ENCODE measurements at regions not wholly inside any gene's neighbourhood (a gene's known extent, or its start where the extent isn't known, plus 50 kb on each side); places are given as distances from the start of the nearest gene placed in this dataset.

DNA sequence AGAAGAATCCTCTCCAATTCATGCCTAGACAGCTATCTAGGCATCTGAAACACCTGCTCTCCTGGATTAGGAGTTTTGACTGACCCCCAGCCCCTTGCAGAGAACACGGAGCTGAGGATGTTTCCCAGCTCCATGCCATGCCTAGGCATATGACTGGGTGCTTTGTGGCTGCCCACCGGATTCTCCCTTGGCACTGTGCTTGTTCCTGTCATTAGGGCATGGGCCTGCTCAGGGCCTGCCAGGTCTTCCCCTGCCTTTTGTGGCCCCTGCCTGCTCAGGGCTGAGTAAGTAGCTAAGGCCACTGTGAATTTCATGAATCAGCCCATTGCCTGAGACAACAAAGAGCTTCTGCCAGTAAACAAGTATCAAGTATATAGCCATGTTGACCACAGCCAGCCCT, 867.4 kb downstream of the TECRL start:
- peaks cover 5% of the 10 kb centered on the region for H3K9me3 ChIP-seq (ENCODE audit: control insufficient read depth, low read depth, low read length)
- H3K4me1 ChIP-seq (ENCODE audit: control insufficient read depth, low read depth, low read length), result no peaks in the 10 kb centered on the region
- no peak overlapping the region for H3K4me3 ChIP-seq (ENCODE audit: low read length)
- no peaks in the 10 kb centered on the region for H3K27me3 ChIP-seq (ENCODE audit: control insufficient read depth, insufficient read depth, low read length)
- no peaks in the 10 kb centered on the region for H3K36me3 ChIP-seq (ENCODE audit: control insufficient read depth, low read depth, low read length)
- no peak overlapping the region for H3K9ac ChIP-seq (ENCODE audit: low read length)
- H3K27ac ChIP-seq (ENCODE audit: low read length), result no peak overlapping the region

DNA sequence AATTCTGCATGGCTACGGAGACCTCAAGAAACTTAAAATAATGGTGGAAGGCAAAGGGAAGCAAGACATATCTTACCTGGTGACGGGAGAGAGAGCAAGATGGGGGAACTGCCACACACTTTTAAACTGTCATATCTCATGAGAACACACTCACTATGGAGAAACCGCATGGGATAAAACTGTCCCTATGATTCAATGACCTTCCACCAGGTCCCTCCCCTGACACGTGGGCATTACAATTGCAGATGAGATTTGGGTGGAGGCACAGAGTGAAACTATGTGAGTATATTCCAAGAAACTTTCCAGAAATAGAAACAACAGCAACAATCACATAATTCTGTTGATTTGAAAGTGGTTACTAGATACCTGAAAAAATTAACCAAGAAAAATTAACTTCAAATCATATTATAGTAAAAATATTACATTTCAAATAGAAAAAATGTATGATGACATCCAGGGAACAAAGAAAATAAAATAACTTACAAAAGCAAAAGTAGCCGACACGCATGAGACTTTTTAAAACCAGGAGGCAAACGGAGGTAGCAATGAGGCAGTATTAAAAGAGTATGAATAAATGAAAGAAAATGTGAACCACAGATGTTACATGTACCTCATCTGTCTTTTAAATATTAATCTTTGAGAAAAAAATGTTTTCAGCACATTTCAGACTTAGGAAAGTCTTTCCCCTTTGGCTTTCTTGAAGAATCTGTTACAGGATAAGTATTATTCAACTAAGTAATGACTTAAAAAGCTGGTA, 879.5 kb downstream of the TECRL start:
- no peaks in the 10 kb centered on the region for H3K27me3 ChIP-seq (ENCODE audit: control insufficient read depth, insufficient read depth, low read length)
- H3K27ac ChIP-seq (ENCODE audit: low read length), result no peak overlapping the region
- no peaks in the 10 kb centered on the region for H3K4me1 ChIP-seq (ENCODE audit: control insufficient read depth, low read depth, low read length)
- no peak overlapping the region for H3K4me3 ChIP-seq (ENCODE audit: low read length)
- no peaks in the 10 kb centered on the region for H3K9me3 ChIP-seq (ENCODE audit: control insufficient read depth, low read depth, low read length)
- no peak overlapping the region for H3K9ac ChIP-seq (ENCODE audit: low read length)
- no peaks in the 10 kb centered on the region for H3K36me3 ChIP-seq (ENCODE audit: control insufficient read depth, low read depth, low read length)

DNA sequence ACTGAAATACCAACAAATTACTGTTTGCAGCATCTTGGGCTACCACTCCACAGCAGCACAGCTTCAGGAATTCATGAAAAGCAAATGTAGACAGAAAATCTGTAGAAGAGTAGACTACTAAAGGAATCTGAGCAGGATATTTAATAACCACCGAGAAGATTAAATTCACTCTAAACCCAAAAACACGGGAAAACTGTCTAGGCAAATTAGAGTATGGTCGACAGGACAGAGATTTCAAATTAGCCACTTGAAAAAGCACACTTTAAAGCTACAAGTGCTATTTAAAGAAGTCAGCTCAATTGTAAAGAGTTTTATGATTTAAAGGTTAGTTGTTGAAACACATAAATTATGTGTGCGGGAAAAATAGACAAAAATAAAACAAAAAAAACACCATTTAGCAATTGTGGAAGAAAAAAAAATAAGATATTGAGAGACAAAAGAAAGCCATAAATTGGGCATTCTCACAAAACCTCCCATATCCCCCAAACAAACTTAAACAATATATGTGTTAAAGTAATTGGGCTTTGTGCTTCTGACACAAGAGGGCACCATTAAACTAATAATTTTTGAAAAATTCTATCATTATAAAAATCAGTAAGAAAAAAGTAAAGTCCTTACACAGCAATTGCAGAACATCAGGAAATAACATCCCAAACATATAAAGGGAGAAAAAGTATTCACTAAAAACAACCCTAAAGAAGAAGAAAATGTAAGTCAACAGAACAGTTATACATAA, 880.8 kb downstream of the TECRL start:
- Histone ChIP-seq H3K36me3 (ENCODE audit: control insufficient read depth, low read depth, low read length) (no peaks in the 10 kb centered on the region), H3K9ac (ENCODE audit: low read length) (no peak overlapping the region), H3K9me3 (ENCODE audit: control insufficient read depth, low read depth, low read length) (no peaks in the 10 kb centered on the region), H3K4me1 (ENCODE audit: control insufficient read depth, low read depth, low read length) (no peaks in the 10 kb centered on the region), H3K27me3 (ENCODE audit: control insufficient read depth, insufficient read depth, low read length) (no peaks in the 10 kb centered on the region), H3K27ac (ENCODE audit: low read length) (no peak overlapping the region), H3K4me3 (ENCODE audit: low read length) (no peak overlapping the region)

DNA sequence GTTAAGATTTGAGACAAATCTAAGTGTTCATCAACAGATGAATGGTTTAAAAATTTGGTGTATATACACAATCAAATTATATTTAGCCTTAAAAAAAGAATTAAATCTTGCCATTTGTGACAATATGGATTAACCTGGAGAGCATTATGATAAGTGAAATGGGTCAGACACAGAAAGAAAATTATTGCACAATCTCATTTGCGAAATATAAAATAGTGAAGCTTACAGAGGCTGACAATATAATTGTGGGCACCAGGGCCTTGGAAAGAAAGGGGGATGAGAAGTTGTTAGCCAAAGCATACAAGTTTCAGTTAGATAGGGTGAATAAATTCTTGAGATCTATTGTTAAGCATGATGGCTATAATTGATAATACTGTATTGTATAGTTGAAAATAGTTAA, 883.0 kb downstream of the TECRL start:
- Histone ChIP-seq H3K9me3 (ENCODE audit: control insufficient read depth, low read depth, low read length) (peaks cover 11% of the 10 kb centered on the region), H3K4me1 (ENCODE audit: control insufficient read depth, low read depth, low read length) (no peaks in the 10 kb centered on the region), H3K27ac (ENCODE audit: low read length) (no peak overlapping the region)

GRCh38 chr4:63524764-63525163, 884.5 kb downstream of the TECRL start:
- Histone ChIP-seq H3K4me1 (ENCODE audit: control insufficient read depth, low read depth, low read length) (no peaks in the 10 kb centered on the region), H3K9me3 (ENCODE audit: control insufficient read depth, low read depth, low read length) (peaks cover 21% of the 10 kb centered on the region), H3K27ac (ENCODE audit: low read length) (no peak overlapping the region), H3K4me3 (ENCODE audit: low read length) (no peak overlapping the region), H3K27me3 (ENCODE audit: control insufficient read depth, insufficient read depth, low read length) (no peaks in the 10 kb centered on the region), H3K9ac (ENCODE audit: low read length) (no peak overlapping the region), H3K36me3 (ENCODE audit: control insufficient read depth, low read depth, low read length) (no peaks in the 10 kb centered on the region)

More for the DNA sequence above, 883.0 kb downstream of the TECRL start:
- no peaks in the 10 kb centered on the region for H3K36me3 ChIP-seq (ENCODE audit: control insufficient read depth, low read depth, low read length)
- no peak overlapping the region for H3K4me3 ChIP-seq (ENCODE audit: low read length)
- H3K9ac ChIP-seq (ENCODE audit: low read length), result no peak overlapping the region
- H3K27me3 ChIP-seq (ENCODE audit: control insufficient read depth, insufficient read depth, low read length), result no peaks in the 10 kb centered on the region

GRCh38 chr4:63505714-63506460, 903.4 kb downstream of the TECRL start:
- Histone ChIP-seq H3K9ac (ENCODE audit: low read length) (no peak overlapping the region), H3K27ac (ENCODE audit: low read length) (no peak overlapping the region), H3K4me1 (ENCODE audit: control insufficient read depth, low read depth, low read length) (no peaks in the 10 kb centered on the region), H3K4me3 (ENCODE audit: low read length) (no peak overlapping the region), H3K27me3 (ENCODE audit: control insufficient read depth, insufficient read depth, low read length) (no peaks in the 10 kb centered on the region), H3K36me3 (ENCODE audit: control insufficient read depth, low read depth, low read length) (no peaks in the 10 kb centered on the region), H3K9me3 (ENCODE audit: control insufficient read depth, low read depth, low read length) (no peaks in the 10 kb centered on the region)

- Histone ChIP-seq H3K9me3 (ENCODE audit: control insufficient read depth, low read depth, low read length) (no peaks in the 10 kb centered on the region), H3K9ac (ENCODE audit: low read length) (no peak overlapping the region), H3K27ac (ENCODE audit: low read length) (no peak overlapping the region), H3K27me3 (ENCODE audit: control insufficient read depth, insufficient read depth, low read length) (no peaks in the 10 kb centered on the region), H3K36me3 (ENCODE audit: control insufficient read depth, low read depth, low read length) (no peaks in the 10 kb centered on the region), H3K4me3 (ENCODE audit: low read length) (no peak overlapping the region), H3K4me1 (ENCODE audit: control insufficient read depth, low read depth, low read length) (peaks cover 7% of the 10 kb centered on the region)
These were observed 916.0 kb downstream of the TECRL start for GRCh38 chr4:63493265-63493664.

- H3K4me3 ChIP-seq (ENCODE audit: low read length), result no peak overlapping the region
- no peak overlapping the region for H3K9ac ChIP-seq (ENCODE audit: low read length)
- H3K27ac ChIP-seq (ENCODE audit: low read length), result no peak overlapping the region
- H3K36me3 ChIP-seq (ENCODE audit: control insufficient read depth, low read depth, low read length), result no peaks in the 10 kb centered on the region
- no peaks in the 10 kb centered on the region for H3K27me3 ChIP-seq (ENCODE audit: control insufficient read depth, insufficient read depth, low read length)
- H3K9me3 ChIP-seq (ENCODE audit: control insufficient read depth, low read depth, low read length), result no peaks in the 10 kb centered on the region
- peaks cover 7% of the 10 kb centered on the region for H3K4me1 ChIP-seq (ENCODE audit: control insufficient read depth, low read depth, low read length)
These were observed 916.7 kb downstream of the TECRL start for GRCh38 chr4:63492515-63492914.

GRCh38 chr4:63464393-63464792, 944.9 kb downstream of the TECRL start:
- H3K27ac ChIP-seq (ENCODE audit: low read length), result no peak overlapping the region
- H3K4me1 ChIP-seq (ENCODE audit: control insufficient read depth, low read depth, low read length), result no peaks in the 10 kb centered on the region
- H3K4me3 ChIP-seq (ENCODE audit: low read length), result no peak overlapping the region
- H3K27me3 ChIP-seq (ENCODE audit: control insufficient read depth, insufficient read depth, low read length), result no peaks in the 10 kb centered on the region
- H3K36me3 ChIP-seq (ENCODE audit: control insufficient read depth, low read depth, low read length), result no peaks in the 10 kb centered on the region
- no peak overlapping the region for H3K9ac ChIP-seq (ENCODE audit: low read length)
- no peaks in the 10 kb centered on the region for H3K9me3 ChIP-seq (ENCODE audit: control insufficient read depth, low read depth, low read length)

DNA sequence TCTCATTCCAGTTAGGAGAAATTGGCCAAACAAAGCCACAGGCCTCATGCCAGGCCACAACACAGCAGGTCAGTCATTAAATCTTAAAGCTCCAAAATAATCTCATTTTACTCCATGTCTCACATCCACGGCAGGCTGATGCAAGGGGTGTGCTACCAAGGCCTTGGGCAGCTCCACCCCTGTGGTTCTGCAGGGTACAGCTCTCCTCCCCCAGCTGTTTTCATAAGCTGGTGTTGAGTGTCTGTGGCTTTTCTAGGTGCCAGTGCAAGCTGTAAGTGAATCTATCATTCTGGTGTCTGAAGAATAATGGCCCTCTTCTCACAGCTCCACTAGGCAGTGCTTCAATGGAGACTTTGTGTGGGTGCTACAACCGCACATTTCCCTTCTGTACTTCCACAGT, 949.2 kb downstream of the TECRL start:
- H3K27ac ChIP-seq (ENCODE audit: low read length), result no peak overlapping the region
- no peaks in the 10 kb centered on the region for H3K27me3 ChIP-seq (ENCODE audit: control insufficient read depth, insufficient read depth, low read length)
- H3K36me3 ChIP-seq (ENCODE audit: control insufficient read depth, low read depth, low read length), result no peaks in the 10 kb centered on the region
- no peaks in the 10 kb centered on the region for H3K9me3 ChIP-seq (ENCODE audit: control insufficient read depth, low read depth, low read length)
- H3K9ac ChIP-seq (ENCODE audit: low read length), result no peak overlapping the region
- H3K4me1 ChIP-seq (ENCODE audit: control insufficient read depth, low read depth, low read length), result no peaks in the 10 kb centered on the region
- no peak overlapping the region for H3K4me3 ChIP-seq (ENCODE audit: low read length)

- no peak overlapping the region for H3K4me3 ChIP-seq (ENCODE audit: low read length)
- no peak overlapping the region for H3K9ac ChIP-seq (ENCODE audit: low read length)
- H3K27me3 ChIP-seq (ENCODE audit: control insufficient read depth, insufficient read depth, low read length), result no peaks in the 10 kb centered on the region
- no peaks in the 10 kb centered on the region for H3K9me3 ChIP-seq (ENCODE audit: control insufficient read depth, low read depth, low read length)
- H3K27ac ChIP-seq (ENCODE audit: low read length), result no peak overlapping the region
- no peaks in the 10 kb centered on the region for H3K4me1 ChIP-seq (ENCODE audit: control insufficient read depth, low read depth, low read length)
- H3K36me3 ChIP-seq (ENCODE audit: control insufficient read depth, low read depth, low read length), result no peaks in the 10 kb centered on the region
These were observed 949.9 kb downstream of the TECRL start for GRCh38 chr4:63459329-63459728.

Data from iPS-18a (cell line).